ENCODE measurements at regions not wholly inside any gene's neighbourhood (a gene's known extent, or its start where the extent isn't known, plus 50 kb on each side); places are given as distances from the start of the nearest gene placed in this dataset.
"Not testable (repeated sequence)": the region's sequence is repeated elsewhere in the genome, so short reads cannot be mapped to it uniquely, and the experiment has no call there.

DNA sequence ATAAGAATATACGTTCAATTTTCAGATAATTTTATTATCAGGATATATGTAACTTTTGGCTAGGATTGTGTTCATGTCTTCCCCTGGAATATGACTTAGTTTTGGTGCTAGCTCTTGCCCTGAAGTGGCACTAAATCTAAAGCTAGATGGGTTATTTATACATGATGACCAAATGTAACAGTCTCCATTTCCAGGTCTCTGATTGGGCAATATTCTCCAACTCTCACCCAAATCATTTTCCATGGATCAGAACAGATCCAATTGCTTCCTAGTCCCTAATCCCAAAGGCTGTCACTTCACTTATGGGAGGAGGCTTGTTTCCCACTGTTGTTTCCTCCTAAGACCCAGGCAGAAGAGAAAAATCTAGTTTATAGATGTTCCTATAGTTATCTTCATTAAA, 274.6 kb upstream of the SLC16A7 start:
- H3K4me3 ChIP-seq (ENCODE audit: low read length) = no peak overlapping the region
- no peak for DNase-seq (ENCODE audit: low read depth)
- TF ChIP-seq, protein P1, sequence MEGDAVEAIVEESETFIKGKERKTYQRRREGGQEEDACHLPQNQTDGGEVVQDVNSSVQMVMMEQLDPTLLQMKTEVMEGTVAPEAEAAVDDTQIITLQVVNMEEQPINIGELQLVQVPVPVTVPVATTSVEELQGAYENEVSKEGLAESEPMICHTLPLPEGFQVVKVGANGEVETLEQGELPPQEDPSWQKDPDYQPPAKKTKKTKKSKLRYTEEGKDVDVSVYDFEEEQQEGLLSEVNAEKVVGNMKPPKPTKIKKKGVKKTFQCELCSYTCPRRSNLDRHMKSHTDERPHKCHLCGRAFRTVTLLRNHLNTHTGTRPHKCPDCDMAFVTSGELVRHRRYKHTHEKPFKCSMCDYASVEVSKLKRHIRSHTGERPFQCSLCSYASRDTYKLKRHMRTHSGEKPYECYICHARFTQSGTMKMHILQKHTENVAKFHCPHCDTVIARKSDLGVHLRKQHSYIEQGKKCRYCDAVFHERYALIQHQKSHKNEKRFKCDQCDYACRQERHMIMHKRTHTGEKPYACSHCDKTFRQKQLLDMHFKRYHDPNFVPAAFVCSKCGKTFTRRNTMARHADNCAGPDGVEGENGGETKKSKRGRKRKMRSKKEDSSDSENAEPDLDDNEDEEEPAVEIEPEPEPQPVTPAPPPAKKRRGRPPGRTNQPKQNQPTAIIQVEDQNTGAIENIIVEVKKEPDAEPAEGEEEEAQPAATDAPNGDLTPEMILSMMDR (conservative IDR thresholded peaks at IDR 0.05; ENCODE audit: low read length) = no peak

DNA sequence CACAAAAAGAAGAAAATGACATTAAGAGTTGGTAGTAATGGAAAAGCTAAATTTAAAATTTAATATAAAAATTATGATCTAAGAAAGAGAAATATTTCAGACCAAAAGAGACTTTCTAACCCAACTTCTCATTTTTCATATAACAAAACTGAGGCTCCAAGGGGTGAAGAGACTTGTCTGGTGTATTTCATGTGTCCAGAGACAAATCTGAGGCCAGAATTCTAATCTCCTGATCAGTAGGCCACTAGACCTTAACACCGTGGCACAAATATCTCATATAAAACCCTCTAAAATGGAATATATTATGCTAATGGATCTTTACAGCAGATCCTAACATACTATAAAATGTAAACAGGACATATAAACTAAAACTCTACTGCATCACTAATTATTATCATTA, 275.7 kb upstream of the SLC16A7 start:
- H3K4me3 ChIP-seq (ENCODE audit: low read length) = no peak overlapping the region
- TF ChIP-seq, protein P1 (conservative IDR thresholded peaks at IDR 0.05; ENCODE audit: low read length) = no peak
- DNase-seq (ENCODE audit: low read depth) = no peak

DNA sequence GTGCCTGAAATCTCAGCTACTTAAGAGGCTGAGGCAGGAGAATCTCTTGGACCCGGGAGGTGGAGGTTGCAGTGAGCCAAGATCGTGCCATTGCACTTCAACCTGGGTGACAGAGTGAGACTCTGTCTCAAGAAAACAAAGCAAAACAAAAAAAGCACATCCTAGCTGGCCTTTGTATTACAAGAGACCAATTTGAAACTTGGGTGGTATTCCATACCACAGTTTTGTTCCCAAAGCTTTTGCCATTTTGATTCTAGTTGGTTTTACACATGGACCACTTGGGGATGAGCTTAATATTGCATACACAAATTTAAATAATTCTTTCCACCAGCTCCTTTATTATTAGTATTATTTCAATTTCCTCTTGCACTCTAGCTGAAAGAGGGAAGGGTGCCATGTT, 276.9 kb upstream of the SLC16A7 start:
- TF ChIP-seq, protein P1 (conservative IDR thresholded peaks at IDR 0.05; ENCODE audit: low read length) = no peak
- no peak for DNase-seq (ENCODE audit: low read depth)
- H3K4me3 ChIP-seq (ENCODE audit: low read length) = no peak overlapping the region

DNA sequence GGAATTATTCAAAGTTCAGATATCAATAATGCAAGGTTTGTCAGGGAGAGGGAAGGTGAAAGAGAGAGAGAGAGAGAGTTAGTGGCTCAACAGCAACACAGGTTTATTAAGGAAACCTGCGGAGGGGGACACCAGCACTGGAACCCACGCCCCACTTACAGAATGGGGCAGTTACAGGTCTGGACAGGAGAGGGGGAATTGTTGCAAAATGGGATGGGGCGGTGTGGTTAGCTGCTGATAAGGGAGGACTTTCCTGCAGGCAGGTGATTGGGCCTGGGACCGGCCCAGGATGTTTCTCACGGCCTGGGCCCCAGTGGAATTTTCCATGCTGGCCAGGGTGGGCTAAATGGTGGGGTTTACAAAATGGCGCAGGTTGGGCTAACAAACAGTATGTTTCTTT, 278.2 kb upstream of the SLC16A7 start:
- DNase-seq (ENCODE audit: low read depth) = no peak
- H3K4me3 ChIP-seq (ENCODE audit: low read length) = no peak overlapping the region
- TF ChIP-seq, protein P1 (conservative IDR thresholded peaks at IDR 0.05; ENCODE audit: low read length) = no peak

DNA sequence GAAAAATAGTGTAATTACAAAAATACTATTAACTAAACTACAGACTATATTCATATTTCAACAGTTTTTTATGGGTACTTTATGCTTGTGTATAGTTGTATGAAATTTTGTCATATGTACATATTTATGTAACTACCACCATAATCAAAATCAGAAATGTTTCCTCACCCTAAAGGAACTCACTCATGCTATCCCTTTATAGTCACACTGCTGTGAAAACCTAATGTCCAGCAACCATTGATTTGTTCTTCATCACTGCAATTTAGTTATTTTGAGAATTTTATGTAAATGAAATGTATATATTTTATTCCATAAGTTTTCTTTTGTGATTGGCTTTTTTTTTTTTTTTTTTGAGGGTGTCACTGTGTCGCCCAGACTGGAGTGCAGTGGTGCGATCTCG, 278.9 kb upstream of the SLC16A7 start:
- DNase-seq (ENCODE audit: low read depth) = no peak
- TF ChIP-seq, protein P1 (conservative IDR thresholded peaks at IDR 0.05; ENCODE audit: low read length) = no peak

DNA sequence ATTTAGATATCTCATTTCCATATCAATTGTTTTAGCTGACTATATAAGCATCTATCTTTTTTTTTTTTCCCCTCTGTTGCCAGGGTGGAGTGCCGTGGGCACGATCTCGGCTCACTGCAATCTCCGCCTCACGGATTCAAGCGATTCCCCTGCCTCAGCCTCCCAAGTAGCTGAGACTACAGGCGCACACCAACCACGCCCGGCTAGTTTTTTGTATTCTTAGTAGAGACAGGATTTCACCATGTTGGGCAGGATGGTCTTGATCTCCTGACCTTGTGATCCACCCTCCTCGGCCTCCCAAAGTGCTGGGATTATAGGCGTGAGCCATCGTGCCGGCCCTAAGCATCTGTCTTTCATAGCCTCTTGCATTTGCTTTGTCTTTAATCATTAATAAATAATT, 279.5 kb upstream of the SLC16A7 start:
- DNase-seq (ENCODE audit: low read depth); H3K4me3 ChIP-seq (ENCODE audit: low read length): not testable (repeated sequence)

More for the DNA sequence above, 278.9 kb upstream of the SLC16A7 start:
- no peak overlapping the region for H3K4me3 ChIP-seq (ENCODE audit: low read length)

DNA sequence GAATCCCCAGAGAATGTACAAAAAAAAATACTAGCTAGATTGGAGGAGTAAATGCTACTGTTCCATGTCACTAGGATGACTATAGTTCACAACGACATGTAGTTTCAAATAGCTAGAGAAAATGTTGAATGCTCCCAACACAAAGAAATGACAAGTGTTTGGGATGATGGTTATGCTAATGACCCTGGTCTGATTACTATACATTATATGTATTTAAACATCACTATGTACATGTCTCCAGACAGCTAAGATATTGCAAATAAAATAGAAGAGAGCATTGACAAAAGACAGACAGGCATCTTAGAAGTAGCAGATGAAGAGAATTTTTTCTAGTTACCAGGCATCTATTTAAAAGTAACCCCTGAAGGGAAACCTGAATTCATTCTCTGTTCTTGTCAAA, 281.6 kb upstream of the SLC16A7 start:
- DNase-seq (ENCODE audit: low read depth) = no peak
- TF ChIP-seq, protein P1 (conservative IDR thresholded peaks at IDR 0.05; ENCODE audit: low read length) = no peak
- no peak overlapping the region for H3K4me3 ChIP-seq (ENCODE audit: low read length)

DNA sequence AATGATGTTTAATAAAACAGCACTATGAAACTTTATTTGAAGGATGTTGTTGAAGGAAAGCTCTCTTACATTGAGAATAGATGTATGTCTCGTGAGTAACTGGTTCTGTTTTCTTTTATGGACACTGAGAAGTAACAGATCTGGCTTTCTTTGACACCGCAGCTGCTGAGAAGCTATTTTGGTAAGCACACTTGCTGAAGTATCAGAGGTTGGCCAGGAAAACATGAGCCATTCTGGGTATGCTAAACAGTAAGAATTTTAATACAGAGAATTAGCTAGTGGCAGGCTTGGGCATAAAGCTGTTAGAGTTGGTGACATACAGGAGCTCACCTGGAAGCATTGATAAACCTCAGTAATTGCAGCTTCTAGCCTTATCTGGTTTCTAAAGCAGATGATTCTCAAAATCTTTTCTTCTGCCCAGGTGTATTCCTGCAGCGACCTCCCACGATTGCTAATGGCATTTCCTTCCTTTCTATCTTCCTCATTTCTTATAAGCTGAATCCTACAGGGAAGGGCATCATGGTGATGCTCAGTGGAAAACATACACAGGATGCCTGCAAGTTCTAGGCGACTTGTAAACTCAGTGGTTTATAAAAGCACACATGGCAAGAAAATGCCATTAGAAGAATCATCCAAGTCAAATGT, 291.6 kb upstream of the SLC16A7 start:
- DNase-seq (ENCODE audit: low read depth) = no peak
- TF ChIP-seq, protein P1 (conservative IDR thresholded peaks at IDR 0.05; ENCODE audit: low read length) = no peak
- no peak overlapping the region for H3K4me3 ChIP-seq (ENCODE audit: low read length)

Measured in AG10803 (cell line).